DND-41 (cell line): ENCODE measurements at regions not wholly inside any gene's neighbourhood (a gene's known extent, or its start where the extent isn't known, plus 50 kb on each side); places are given as distances from the start of the nearest gene placed in this dataset.

Source experiments
- EZH2 ChIP-seq: IDR thresholded peaks from 3 replicates; pipeline ENCODE4 v1.6.1; 2012; ENCODE audit warnings: borderline replicate concordance, low read depth, mild to moderate bottlenecking, moderate library complexity, low read length, inconsistent platforms; ENCODE audit not compliant: severe bottlenecking
- TF ChIP-seq, protein P1 (sequence below): IDR thresholded peaks from 2 replicates; pipeline ENCODE4 v1.5.1; 2012; ENCODE audit warnings: borderline replicate concordance, low read length, moderate library complexity, mild to moderate bottlenecking; ENCODE audit not compliant: poor library complexity, severe bottlenecking; ENCODE audit errors: extremely low read depth

- TF ChIP-seq, protein P1, sequence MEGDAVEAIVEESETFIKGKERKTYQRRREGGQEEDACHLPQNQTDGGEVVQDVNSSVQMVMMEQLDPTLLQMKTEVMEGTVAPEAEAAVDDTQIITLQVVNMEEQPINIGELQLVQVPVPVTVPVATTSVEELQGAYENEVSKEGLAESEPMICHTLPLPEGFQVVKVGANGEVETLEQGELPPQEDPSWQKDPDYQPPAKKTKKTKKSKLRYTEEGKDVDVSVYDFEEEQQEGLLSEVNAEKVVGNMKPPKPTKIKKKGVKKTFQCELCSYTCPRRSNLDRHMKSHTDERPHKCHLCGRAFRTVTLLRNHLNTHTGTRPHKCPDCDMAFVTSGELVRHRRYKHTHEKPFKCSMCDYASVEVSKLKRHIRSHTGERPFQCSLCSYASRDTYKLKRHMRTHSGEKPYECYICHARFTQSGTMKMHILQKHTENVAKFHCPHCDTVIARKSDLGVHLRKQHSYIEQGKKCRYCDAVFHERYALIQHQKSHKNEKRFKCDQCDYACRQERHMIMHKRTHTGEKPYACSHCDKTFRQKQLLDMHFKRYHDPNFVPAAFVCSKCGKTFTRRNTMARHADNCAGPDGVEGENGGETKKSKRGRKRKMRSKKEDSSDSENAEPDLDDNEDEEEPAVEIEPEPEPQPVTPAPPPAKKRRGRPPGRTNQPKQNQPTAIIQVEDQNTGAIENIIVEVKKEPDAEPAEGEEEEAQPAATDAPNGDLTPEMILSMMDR = no peak
- TF ChIP-seq EZH2 = no peak
Observed at GRCh38 chr1:170800265-170800664, 135.1 kb upstream of the MROH9 start.
